Panc1 (cell line): ENCODE measurements at regions not wholly inside any gene's neighbourhood (a gene's known extent, or its start where the extent isn't known, plus 50 kb on each side); places are given as distances from the start of the nearest gene placed in this dataset.

Source experiments
- ATAC-seq: fragments of 200-7000 bp; cut with Tn5 transposase; 2 replicates; pipeline ENCODE4 v1.9.1; 2020; ENCODE audit warnings: mild to moderate bottlenecking, moderate library complexity
- BruUV-seq: library from RNA; stranded (reverse); fragments of 400-500 nt; replicated peaks from 2 replicates; lab custom pipeline; 2021; lab: Mats Ljungman, UMichigan
- CTCF ChIA-PET: fragments of 300-600 bp; sonication (Branson Sonifier 250); formaldehyde crosslinking; loops from one replicate; lab custom pipeline; 2022; ENCODE audit warnings: antibody characterized with exemption; lab: Charles Lee
- POLR2A ChIA-PET: fragments of 300-600 bp; sonication (Branson Sonifier 250); formaldehyde crosslinking; loops from one replicate; lab custom pipeline; 2022; ENCODE audit warnings: antibody characterized with exemption; lab: Charles Lee
- DNase-seq: peaks from one replicate; pipeline ENCODE4 v3.0.0-alpha.2; 2010; ENCODE audit warnings: low read depth, low spot score
- H3K27ac ChIP-seq: 2 replicates; pipeline ENCODE4 v1.5.1; 2011; ENCODE audit warnings: mild to moderate bottlenecking, low read length, inconsistent platforms
- H3K27me3 ChIP-seq: fragments of 200-500 bp; sonication (Bioruptor generic); 2 replicates; pipeline ENCODE4 v1.6.0; 2014; ENCODE audit warnings: low read length, inconsistent platforms; ENCODE audit not compliant: control insufficient read depth, insufficient read depth
- H3K36me3 ChIP-seq: fragments of 200-500 bp; sonication (Bioruptor generic); 2 replicates; pipeline ENCODE4 v1.5.1; 2014; ENCODE audit warnings: inconsistent platforms, mild to moderate bottlenecking, low read length, moderate library complexity; ENCODE audit not compliant: control insufficient read depth, insufficient read depth
- H3K4me1 ChIP-seq: 2 replicates; pipeline ENCODE4 v1.5.1; 2011; ENCODE audit warnings: inconsistent platforms, mild to moderate bottlenecking, low read length, moderate library complexity; ENCODE audit not compliant: control insufficient read depth, insufficient read depth
- H3K4me3 ChIP-seq, 2 experiments: 2 replicates each; pipeline ENCODE4 v1.5.1; 2011 to 2012; ENCODE audit warnings: low read depth in 2 of 2, low read length in 2 of 2, mild to moderate bottlenecking in 2 of 2, inconsistent platforms in 1 of 2, moderate library complexity in 1 of 2
- H3K9me3 ChIP-seq: fragments of 200-500 bp; sonication (Bioruptor generic); 2 replicates; pipeline ENCODE4 v1.5.1; 2014; ENCODE audit warnings: low read depth, mild to moderate bottlenecking, inconsistent platforms, low read length, moderate library complexity; ENCODE audit not compliant: control insufficient read depth, insufficient read depth
- CTCF ChIP-seq: fragments of 450-650 bp; IDR thresholded peaks from 2 replicates; pipeline ENCODE4 v1.5.1; 2017; ENCODE audit warnings: mild to moderate bottlenecking
- POLR2AphosphoS5 ChIP-seq: IDR thresholded peaks from 2 replicates; pipeline ENCODE4 v1.6.1; 2012; ENCODE audit warnings: mild to moderate bottlenecking, low read depth, low read length, moderate library complexity
- REST ChIP-seq, 2 experiments: IDR thresholded peaks; 2 replicates each; pipeline ENCODE4 v1.6.1; 2011 to 2012; ENCODE audit warnings: low read depth in 2 of 2, control low read depth in 1 of 2, low read length in 1 of 2, mild to moderate bottlenecking in 1 of 2, moderate library complexity in 1 of 2; ENCODE audit not compliant: insufficient read depth in 1 of 2
- SIN3A ChIP-seq: IDR thresholded peaks from 2 replicates; pipeline ENCODE4 v1.6.1; 2012; ENCODE audit warnings: low read depth, mild to moderate bottlenecking, low read length, moderate library complexity, borderline replicate concordance; ENCODE audit not compliant: insufficient read depth
- TCF7L2 ChIP-seq: IDR thresholded peaks from 2 replicates; pipeline ENCODE4 v1.6.1; 2011; ENCODE audit warnings: mild to moderate bottlenecking, low read depth, low read length, inconsistent platforms
- in situ Hi-C: cut with HindIII; loops from 2 replicates; pipeline ENCODE4 v1.10.0; 2016; ENCODE audit warnings: low sequenced_read_pairs, low pct_unique_long_range_greater_than_20kb
- intact Hi-C: fragments of 100-400 bp; cut with micrococcal nuclease; formaldehyde crosslinking; loops from one replicate; pipeline ENCODE4 v1.10.0; 2022; ENCODE audit not compliant: unreplicated experiment

- Histone ChIP-seq H3K9me3 (no peaks in the 10 kb centered on the region), H3K27me3 (no peaks in the 10 kb centered on the region), H3K4me1 (no peaks in the 10 kb centered on the region), H3K4me3 (no peak overlapping the region), H3K36me3 (no peaks in the 10 kb centered on the region), H3K27ac (no peak overlapping the region)
- in situ Hi-C loops (no loop called here), intact Hi-C loops (no loop called here)
- TF ChIP-seq POLR2AphosphoS5 = no peak
- no peak for TF ChIP-seq SIN3A
- no peak for TF ChIP-seq TCF7L2
- no peak for TF ChIP-seq CTCF
- no peak for TF ChIP-seq REST (IDR thresholded peaks at IDR 0.05; ENCODE audit: insufficient read depth in 1 of 2, low read depth in 2 of 2, low read length in 1 of 2)
- no TSS peak for BruUV-seq
- ATAC-seq = no peak
- CTCF ChIA-PET = no interaction called here
- DNase-seq = no peak
- POLR2A ChIA-PET = no interaction called here
Measured at GRCh38 chr11:127182586-127183203, 182.1 kb upstream of the KIRREL3 start.

- in situ Hi-C loops = no loop called here
- DNase-seq = no peak
Measured at GRCh38 chr11:127157225-127157624, 156.7 kb upstream of the KIRREL3 start.

More at GRCh38 chr11:127157225-127157624, 156.7 kb upstream of the KIRREL3 start:
- H3K27me3 ChIP-seq = no peaks in the 10 kb centered on the region
- no peaks in the 10 kb centered on the region for H3K9me3 ChIP-seq
- TF ChIP-seq SIN3A (no peak), TCF7L2 (no peak), CTCF (no peak), REST (IDR thresholded peaks at IDR 0.05; ENCODE audit: insufficient read depth in 1 of 2, low read depth in 2 of 2, low read length in 1 of 2) (no peak), POLR2AphosphoS5 (no peak)
- H3K4me3 ChIP-seq = no peak overlapping the region
- ChIA-PET POLR2A (no interaction called here), CTCF (no interaction called here)
- no peak for ATAC-seq
- H3K4me1 ChIP-seq = no peaks in the 10 kb centered on the region
- no peaks in the 10 kb centered on the region for H3K36me3 ChIP-seq
- H3K27ac ChIP-seq = no peak overlapping the region
- no TSS peak for BruUV-seq
- intact Hi-C loops = no loop called here
